Activated CD4-positive, alpha-beta T cell treated with anti-CD3 and anti-CD28 coated beads, Interleukin-2, Interleukin-4, amounts not matched to agents 100 ng/mL and 50 ng/mL, durations not matched to agents 16 hours and 8 hours (primary cell): ENCODE measurements at regions not wholly inside any gene's neighbourhood (a gene's known extent, or its start where the extent isn't known, plus 50 kb on each side); places are given as distances from the start of the nearest gene placed in this dataset.

Source experiments
- DNase-seq: peaks from one replicate; pipeline ENCODE4 v3.0.0-alpha.2; 2020; ENCODE audit warnings: low spot score

GRCh38 chr1:65486613-65487012 lies 66.1 kb downstream of the LEPR start:
- no peak for DNase-seq

- DNase-seq = no peak
Observed at GRCh38 chr1:65489481-65489880, 69.0 kb downstream of the LEPR start.

GRCh38 chr1:65490231-65491009 lies 70.0 kb downstream of the LEPR start:
- no peak for DNase-seq

GRCh38 chr1:65491472-65491871 lies 71.0 kb downstream of the LEPR start:
- DNase-seq = no peak

GRCh38 chr1:65493802-65494201 lies 73.3 kb downstream of the LEPR start:
- DNase-seq = no peak

- no peak for DNase-seq
Observed at GRCh38 chr1:65494671-65495070, 74.2 kb downstream of the LEPR start.

GRCh38 chr1:65495137-65495536 lies 74.7 kb downstream of the LEPR start:
- no peak for DNase-seq

GRCh38 chr1:65497256-65497830 lies 76.9 kb downstream of the LEPR start:
- no peak for DNase-seq

GRCh38 chr1:65503427-65503826 lies 83.0 kb downstream of the LEPR start:
- DNase-seq = no peak

- no peak for DNase-seq
Observed at GRCh38 chr1:65504263-65504662, 83.8 kb downstream of the LEPR start.

GRCh38 chr1:65505547-65506300 lies 85.3 kb downstream of the LEPR start:
- DNase-seq = no peak

GRCh38 chr1:65508051-65508450 lies 87.6 kb downstream of the LEPR start:
- DNase-seq = no peak

GRCh38 chr1:65509912-65510680 lies 89.6 kb downstream of the LEPR start:
- DNase-seq = no peak

GRCh38 chr1:65510961-65511360 lies 90.5 kb downstream of the LEPR start:
- DNase-seq = no peak

- no peak for DNase-seq
Observed at GRCh38 chr1:65512383-65512782, 91.9 kb downstream of the LEPR start.

- no peak for DNase-seq
Observed at GRCh38 chr1:65512967-65513780, 92.7 kb downstream of the LEPR start.

GRCh38 chr1:65514041-65514440 lies 93.6 kb downstream of the LEPR start:
- no peak for DNase-seq

- DNase-seq = no peak
Observed at GRCh38 chr1:65524931-65525265, 104.4 kb downstream of the LEPR start.

GRCh38 chr1:65525266-65526048 lies 105.0 kb downstream of the LEPR start:
- no peak for DNase-seq

- DNase-seq = no peak
Observed at GRCh38 chr1:65526049-65526556, 105.6 kb downstream of the LEPR start.

GRCh38 chr1:65527190-65527589 lies 106.7 kb downstream of the LEPR start:
- no peak for DNase-seq
